ENCODE measurements at regions not wholly inside any gene's neighbourhood (a gene's known extent, or its start where the extent isn't known, plus 50 kb on each side); places are given as distances from the start of the nearest gene placed in this dataset.

GRCh38 chr2:175535631-175536030 is 354.1 kb upstream of the ATP5MC3 start:
- TF ChIP-seq EZH2 (IDR thresholded peaks at IDR 0.05; ENCODE audit: borderline replicate concordance, low read length) (no peak), CTCF (IDR thresholded peaks at IDR 0.05; ENCODE audit: low read length) (no peak)
